ENCODE measurements at regions not wholly inside any gene's neighbourhood (a gene's known extent, or its start where the extent isn't known, plus 50 kb on each side); places are given as distances from the start of the nearest gene placed in this dataset.

GRCh38 chr10:78259391-78259790 is 225.7 kb downstream of the RPS24 start:
- ChIA-PET POLR2A (interaction anchor here (1.8 kb wide), 1 partner anchor 14 kb away, joined by 3 read pairs; no protein-coding TSS in a partner anchor), CTCF (ENCODE audit: unreplicated experiment) (no interaction called here)
- no peaks in the 10 kb centered on the region for H3K9me3 ChIP-seq (ENCODE audit: low read length)
- H2AFZ ChIP-seq (ENCODE audit: low read length): no peak overlapping the region
- no peaks in the 10 kb centered on the region for H3K4me1 ChIP-seq (ENCODE audit: insufficient read depth, low read length, poor library complexity, severe bottlenecking)
- no peaks in the 10 kb centered on the region for H4K20me1 ChIP-seq (ENCODE audit: insufficient read depth, low read length)
- no peak for DNase-seq (ENCODE audit: low spot score)
- TF ChIP-seq EZH2phosphoT487 (IDR thresholded peaks at IDR 0.05; ENCODE audit: borderline replicate concordance, low read depth, low read length) (no peak), CTCF (conservative IDR thresholded peaks at IDR 0.05; ENCODE audit: low read length) (no peak)
- H3K4me3 ChIP-seq (ENCODE audit: low read depth, low read length, poor library complexity, severe bottlenecking): no peak overlapping the region
- no peaks in the 10 kb centered on the region for H3K79me2 ChIP-seq (ENCODE audit: insufficient read depth, low read depth, low read length)
- H3K9me2 ChIP-seq (ENCODE audit: insufficient read depth, low read length): no peaks in the 10 kb centered on the region
- no peaks in the 10 kb centered on the region for H3K36me3 ChIP-seq (ENCODE audit: insufficient read depth, low read length)
- H3K4me2 ChIP-seq (ENCODE audit: low read length): no peak overlapping the region
- no peak overlapping the region for H3K27ac ChIP-seq (ENCODE audit: low read depth, low read length, poor library complexity, severe bottlenecking)
- intact Hi-C loops (cut with micrococcal nuclease; ENCODE audit: unreplicated experiment): no loop called here
- BruUV-seq (replicated peaks): no TSS peak

GRCh38 chr10:78260141-78260540 is 226.5 kb downstream of the RPS24 start:
- H3K4me3 ChIP-seq (ENCODE audit: low read depth, low read length, poor library complexity, severe bottlenecking): no peak overlapping the region
- H3K9me2 ChIP-seq (ENCODE audit: insufficient read depth, low read length): no peaks in the 10 kb centered on the region
- ChIA-PET CTCF (ENCODE audit: unreplicated experiment) (no interaction called here), POLR2A (interaction anchor here (0.6 to 1.8 kb wide), 3 partner anchors 13 to 421 kb away, joined by 3 to 9 read pairs (median 3); no protein-coding TSS in a partner anchor)
- H3K27ac ChIP-seq (ENCODE audit: low read depth, low read length, poor library complexity, severe bottlenecking): no peak overlapping the region
- TF ChIP-seq CTCF (conservative IDR thresholded peaks at IDR 0.05; ENCODE audit: low read length) (peak; percentile 27; the same call in 1 of the 2 replicates), EZH2phosphoT487 (IDR thresholded peaks at IDR 0.05; ENCODE audit: borderline replicate concordance, low read depth, low read length) (no peak)
- no TSS peak for BruUV-seq (replicated peaks)
- H3K4me2 ChIP-seq (ENCODE audit: low read length): no peak overlapping the region
- no peak for DNase-seq (ENCODE audit: low spot score)
- no peaks in the 10 kb centered on the region for H3K4me1 ChIP-seq (ENCODE audit: insufficient read depth, low read length, poor library complexity, severe bottlenecking)
- H2AFZ ChIP-seq (ENCODE audit: low read length): no peak overlapping the region
- H3K79me2 ChIP-seq (ENCODE audit: insufficient read depth, low read depth, low read length): no peaks in the 10 kb centered on the region
- no peaks in the 10 kb centered on the region for H4K20me1 ChIP-seq (ENCODE audit: insufficient read depth, low read length)
- H3K36me3 ChIP-seq (ENCODE audit: insufficient read depth, low read length): no peaks in the 10 kb centered on the region
- H3K9me3 ChIP-seq (ENCODE audit: low read length): no peaks in the 10 kb centered on the region
- intact Hi-C loops (cut with micrococcal nuclease; ENCODE audit: unreplicated experiment): no loop called here

GRCh38 chr10:78260680-78261079 is 227.0 kb downstream of the RPS24 start:
- Histone ChIP-seq H3K9me3 (ENCODE audit: low read length) (no peaks in the 10 kb centered on the region), H3K79me2 (ENCODE audit: insufficient read depth, low read depth, low read length) (no peaks in the 10 kb centered on the region), H4K20me1 (ENCODE audit: insufficient read depth, low read length) (no peaks in the 10 kb centered on the region), H3K9me2 (ENCODE audit: insufficient read depth, low read length) (no peaks in the 10 kb centered on the region), H3K4me1 (ENCODE audit: insufficient read depth, low read length, poor library complexity, severe bottlenecking) (no peaks in the 10 kb centered on the region), H2AFZ (ENCODE audit: low read length) (no peak overlapping the region), H3K4me2 (ENCODE audit: low read length) (no peak overlapping the region), H3K27ac (ENCODE audit: low read depth, low read length, poor library complexity, severe bottlenecking) (no peak overlapping the region), H3K4me3 (ENCODE audit: low read depth, low read length, poor library complexity, severe bottlenecking) (no peak overlapping the region), H3K36me3 (ENCODE audit: insufficient read depth, low read length) (no peaks in the 10 kb centered on the region)
- ChIA-PET POLR2A (interaction anchor here (1.1 to 1.8 kb wide), 2 partner anchors 13 to 16 kb away, joined by 3 to 9 read pairs; no protein-coding TSS in a partner anchor), CTCF (ENCODE audit: unreplicated experiment) (no interaction called here)
- no TSS peak for BruUV-seq (replicated peaks)
- TF ChIP-seq EZH2phosphoT487 (IDR thresholded peaks at IDR 0.05; ENCODE audit: borderline replicate concordance, low read depth, low read length): no peak
- intact Hi-C loops (cut with micrococcal nuclease; ENCODE audit: unreplicated experiment): no loop called here
- no peak for DNase-seq (ENCODE audit: low spot score)

Measured in OCI-LY7 (cell line).